PC-9 (cell line): ENCODE measurements at regions not wholly inside any gene's neighbourhood (a gene's known extent, or its start where the extent isn't known, plus 50 kb on each side); places are given as distances from the start of the nearest gene placed in this dataset.

Source experiments
- EZH2 ChIP-seq: fragments of 200-600 bp; sonication (generic); IDR thresholded peaks from 2 replicates; pipeline ENCODE4 v1.8.0; 2017; ENCODE audit warnings: antibody characterized with exemption, low read depth
- TF ChIP-seq, protein P1 (sequence below): fragments of 200-600 bp; sonication (generic); conservative IDR thresholded peaks from 2 replicates; pipeline ENCODE4 v1.6.1; 2017; ENCODE audit warnings: mixed run types, antibody characterized with exemption, mild to moderate bottlenecking, moderate library complexity

DNA sequence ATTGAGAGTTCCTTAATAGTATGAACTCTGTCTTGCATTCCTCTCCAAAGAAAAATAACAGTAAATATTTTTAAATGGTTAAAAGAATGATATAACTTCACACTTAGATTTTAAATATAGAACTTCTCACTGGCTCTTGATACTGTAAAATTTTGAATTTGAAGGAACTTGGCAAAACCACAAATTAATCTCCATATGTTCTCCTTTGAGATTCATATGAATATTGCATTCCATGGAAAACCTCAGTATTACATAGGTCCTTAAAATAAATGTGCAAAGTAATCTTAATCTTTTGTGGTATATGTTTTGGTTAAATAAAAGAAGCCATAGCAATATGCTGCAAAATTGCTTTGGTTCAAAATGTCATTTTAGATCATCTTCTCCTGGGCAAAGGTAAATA is 1137.6 kb upstream of the LRRTM3 start:
- TF ChIP-seq, protein P1, sequence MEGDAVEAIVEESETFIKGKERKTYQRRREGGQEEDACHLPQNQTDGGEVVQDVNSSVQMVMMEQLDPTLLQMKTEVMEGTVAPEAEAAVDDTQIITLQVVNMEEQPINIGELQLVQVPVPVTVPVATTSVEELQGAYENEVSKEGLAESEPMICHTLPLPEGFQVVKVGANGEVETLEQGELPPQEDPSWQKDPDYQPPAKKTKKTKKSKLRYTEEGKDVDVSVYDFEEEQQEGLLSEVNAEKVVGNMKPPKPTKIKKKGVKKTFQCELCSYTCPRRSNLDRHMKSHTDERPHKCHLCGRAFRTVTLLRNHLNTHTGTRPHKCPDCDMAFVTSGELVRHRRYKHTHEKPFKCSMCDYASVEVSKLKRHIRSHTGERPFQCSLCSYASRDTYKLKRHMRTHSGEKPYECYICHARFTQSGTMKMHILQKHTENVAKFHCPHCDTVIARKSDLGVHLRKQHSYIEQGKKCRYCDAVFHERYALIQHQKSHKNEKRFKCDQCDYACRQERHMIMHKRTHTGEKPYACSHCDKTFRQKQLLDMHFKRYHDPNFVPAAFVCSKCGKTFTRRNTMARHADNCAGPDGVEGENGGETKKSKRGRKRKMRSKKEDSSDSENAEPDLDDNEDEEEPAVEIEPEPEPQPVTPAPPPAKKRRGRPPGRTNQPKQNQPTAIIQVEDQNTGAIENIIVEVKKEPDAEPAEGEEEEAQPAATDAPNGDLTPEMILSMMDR: no peak
- no peak for TF ChIP-seq EZH2
